ENCODE measurements at regions not wholly inside any gene's neighbourhood (a gene's known extent, or its start where the extent isn't known, plus 50 kb on each side); places are given as distances from the start of the nearest gene placed in this dataset.

- in situ Hi-C loops (cut with MboI) (no loop called here), intact Hi-C loops (cut with micrococcal nuclease; ENCODE audit: unreplicated experiment) (no loop called here)
- no TSS peak for BruUV-seq (replicated peaks)
- ATAC-seq (peak; percentile 48; the same call in 2 of the 3 replicates), FAIRE-seq (no peak), DNase-seq (ENCODE audit: low read depth, low spot score) (no peak)
- SMC1A ChIA-PET (ENCODE audit: uncharacterized antibody, unreplicated experiment) = no interaction called here
- no peaks in the 10 kb centered on the region for H3K9me3 ChIP-seq (replicated peaks; ENCODE audit: control insufficient read depth, insufficient read depth, low read length)
- H3K79me2 ChIP-seq (ENCODE audit: control insufficient read depth, insufficient read depth, low read length) = no peaks in the 10 kb centered on the region
- no peak overlapping the region for H3K9ac ChIP-seq (ENCODE audit: control insufficient read depth, insufficient read depth, low read length)
- CTCF ChIA-PET = no interaction called here
- POLR2A ChIA-PET = no interaction called here
- no peaks in the 10 kb centered on the region for H3K4me1 ChIP-seq (ENCODE audit: control insufficient read depth, insufficient read depth, low read length)
- H3K4me2 ChIP-seq (ENCODE audit: control insufficient read depth, insufficient read depth) = no peak overlapping the region
- no peaks in the 10 kb centered on the region for H3K27me3 ChIP-seq (replicated peaks in 1 of 2; ENCODE audit: control insufficient read depth in 2 of 2, insufficient read depth in 2 of 2, low read length in 1 of 2)
- TF ChIP-seq, protein P1, sequence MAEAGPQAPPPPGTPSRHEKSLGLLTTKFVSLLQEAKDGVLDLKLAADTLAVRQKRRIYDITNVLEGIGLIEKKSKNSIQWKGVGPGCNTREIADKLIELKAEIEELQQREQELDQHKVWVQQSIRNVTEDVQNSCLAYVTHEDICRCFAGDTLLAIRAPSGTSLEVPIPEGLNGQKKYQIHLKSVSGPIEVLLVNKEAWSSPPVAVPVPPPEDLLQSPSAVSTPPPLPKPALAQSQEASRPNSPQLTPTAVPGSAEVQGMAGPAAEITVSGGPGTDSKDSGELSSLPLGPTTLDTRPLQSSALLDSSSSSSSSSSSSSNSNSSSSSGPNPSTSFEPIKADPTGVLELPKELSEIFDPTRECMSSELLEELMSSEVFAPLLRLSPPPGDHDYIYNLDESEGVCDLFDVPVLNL (IDR thresholded peaks at IDR 0.05; ENCODE audit: low read depth, low read length) = no peak
- TF ChIP-seq JUNB (IDR thresholded peaks at IDR 0.05) (no peak), NR2C1 (IDR thresholded peaks at IDR 0.05) (no peak), ZNF24 (IDR thresholded peaks at IDR 0.05) (no peak), ZBTB11 (CRISPR knock-in tag; IDR thresholded peaks at IDR 0.05) (no peak), POLR2AphosphoS5 (IDR thresholded peaks at IDR 0.05; ENCODE audit: low read length) (no peak), ETV6 (conservative IDR thresholded peaks at IDR 0.05 in 1 of 2, IDR thresholded peaks at IDR 0.05 in 1 of 2; ENCODE audit: borderline replicate concordance in 1 of 2, low read depth in 1 of 2) (no peak), KDM1A (IDR thresholded peaks at IDR 0.05; ENCODE audit: borderline replicate concordance) (no peak), POU2F2 (IDR thresholded peaks at IDR 0.05; ENCODE audit: borderline replicate concordance, low read depth, low read length) (no peak), ZNF687 (IDR thresholded peaks at IDR 0.05) (no peak), CBX5 (IDR thresholded peaks at IDR 0.05; ENCODE audit: low read depth) (no peak), BHLHE40 (IDR thresholded peaks at IDR 0.05; ENCODE audit: borderline replicate concordance in 1 of 2, low read depth in 2 of 2, low read length in 1 of 2) (no peak), NFYA (IDR thresholded peaks at IDR 0.05; ENCODE audit: borderline replicate concordance, low read depth, low read length) (no peak), JUND (IDR thresholded peaks at IDR 0.05; ENCODE audit: low read depth, low read length) (no peak), RELA (IDR thresholded peaks at IDR 0.05; ENCODE audit: borderline replicate concordance, partially characterized antibody) (no peak), WRNIP1 (IDR thresholded peaks at IDR 0.05; ENCODE audit: borderline replicate concordance, low read depth, low read length) (no peak), SMC3 (IDR thresholded peaks at IDR 0.05; ENCODE audit: borderline replicate concordance, low read length) (no peak)
- H2AFZ ChIP-seq (ENCODE audit: control insufficient read depth, low read depth, low read length) = no peak overlapping the region
- no peak overlapping the region for H3K27ac ChIP-seq (ENCODE audit: control insufficient read depth, insufficient read depth)
- no peak overlapping the region for H3K4me3 ChIP-seq
- H4K20me1 ChIP-seq (ENCODE audit: control insufficient read depth, insufficient read depth) = no peaks in the 10 kb centered on the region
- H3K36me3 ChIP-seq (ENCODE audit: control insufficient read depth in 2 of 2, insufficient read depth in 2 of 2, low read length in 1 of 2) = no peaks in the 10 kb centered on the region
- RAD21 ChIA-PET (ENCODE audit: unreplicated experiment) = no interaction called here
Observed at GRCh38 chr4:59339631-59340030, 1860.5 kb upstream of the ADGRL3 start.

Measured in GM12878 (cell line).